Right lobe of liver (tissue), 6 donors: ENCODE measurements at regions not wholly inside any gene's neighbourhood (a gene's known extent, or its start where the extent isn't known, plus 50 kb on each side); places are given as distances from the start of the nearest gene placed in this dataset.

ENCODE experiments used
- ATAC-seq, 4 donors: fragments of 200-7000 bp; cut with Tn5 transposase; one replicate each; pipeline ENCODE4 v1.9.1; 2020; ENCODE audit warnings: mild to moderate bottlenecking in 4 of 4, moderate library complexity in 4 of 4
- DNase-seq, 3 donors: peaks; one replicate each; pipeline ENCODE4 v3.0.0-alpha.2; 2020
- H3K27ac ChIP-seq, 3 donors: fragments of 200-600 bp; one replicate each; pipeline ENCODE4 v1.8.0; 2022
- H3K27me3 ChIP-seq, 2 donors: fragments of 200-600 bp; one replicate each; pipeline ENCODE4 v1.8.0; 2022
- H3K36me3 ChIP-seq, 4 donors: fragments of 200-600 bp; sonication (generic) in 1 of 4; one replicate each; pipeline versions ENCODE4 v1.5.1 to v1.8.0; 2017 to 2022; ENCODE audit warnings: control low read depth in 1 of 4
- H3K4me1 ChIP-seq, 4 donors: fragments of 200-600 bp; sonication (generic) in 1 of 4; one replicate each; pipeline versions ENCODE4 v1.5.1 to v1.8.0; 2017 to 2022; ENCODE audit warnings: control low read depth in 1 of 4
- H3K4me3 ChIP-seq, 3 donors: fragments of 200-600 bp; one replicate each; pipeline ENCODE4 v1.8.0; 2022
- H3K9me3 ChIP-seq, 4 donors: fragments of 200-600 bp; sonication (generic) in 1 of 4; one replicate each; pipeline versions ENCODE4 v1.5.1 to v1.8.0; 2017 to 2022; ENCODE audit warnings: control low read depth in 1 of 4
- CTCF ChIP-seq, 4 donors: fragments of 200-600 bp in 3 of 4; fragments of 450-650 bp in 1 of 4; IDR thresholded peaks; one replicate each; pipeline versions ENCODE4 v1.5.1 to v1.8.0; 2016 to 2022; ENCODE audit warnings: antibody characterized with exemption in 4 of 4, mild to moderate bottlenecking in 2 of 4
- POLR2A ChIP-seq: fragments of 450-650 bp; IDR thresholded peaks from one replicate; pipeline ENCODE4 v1.6.1; 2017; ENCODE audit warnings: antibody characterized with exemption, mild to moderate bottlenecking
- WGBS: methylation state at CpG from one replicate; pipeline ENCODE4 v1.1.6; 2018; ENCODE audit warnings: low coverage, low lambda C conversion rate; ENCODE audit not compliant: insufficient coverage; ENCODE audit errors: missing lambda C conversion rate; 5-methylcytosine and 5-hydroxymethylcytosine counted together
- intact Hi-C, 2 donors: fragments of 100-400 bp; cut with DNase I; formaldehyde crosslinking; loops; one replicate each; pipeline versions ENCODE4 v1.11.2 to v1.14.1; 2022
- donor health status: DM: no; HTN: yes; CAD: no.
- donor health status: DM: no; HTN: no; CAD: no.
- donor health status: DM: no; HTN: no; CAD: no.
- donor health status: DM: no; HTN: yes; CAD: no.
- donor health status: DM: no; HTN: yes; CAD: no.

GRCh38 chr20:61045876-61046585 is 206.0 kb upstream of the CDH4 start:
- no peak overlapping the region for H3K4me3 ChIP-seq

GRCh38 chr20:61046721-61047351 is 205.2 kb upstream of the CDH4 start:
- intact Hi-C loops = no loop called here
- no peak overlapping the region for H3K4me3 ChIP-seq
- ATAC-seq (no peak), DNase-seq (no peak)
- H3K36me3 ChIP-seq = no peaks in the 10 kb centered on the region
- TF ChIP-seq POLR2A (no peak), CTCF (IDR thresholded peaks at IDR 0.05) (no peak)
- no peaks in the 10 kb centered on the region for H3K9me3 ChIP-seq
- WGBS = 58% methylated on average over 2 of the region's 9 CpGs
- H3K4me1 ChIP-seq = no peaks in the 10 kb centered on the region
- no peak overlapping the region for H3K27ac ChIP-seq
- H3K27me3 ChIP-seq = no peaks in the 10 kb centered on the region

More at GRCh38 chr20:61045876-61046585, 206.0 kb upstream of the CDH4 start:
- DNase-seq = no peak
- intact Hi-C loops = no loop called here
- no peak for ATAC-seq
- Histone ChIP-seq H3K36me3 (no peaks in the 10 kb centered on the region), H3K4me1 (no peaks in the 10 kb centered on the region), H3K27me3 (no peaks in the 10 kb centered on the region), H3K9me3 (no peaks in the 10 kb centered on the region), H3K27ac (no peak overlapping the region)
- WGBS = 18% methylated on average over 2 of the region's 3 CpGs
- no peak for TF ChIP-seq CTCF (IDR thresholded peaks at IDR 0.05)
- TF ChIP-seq POLR2A = no peak

GRCh38 chr20:61047515-61047914 is 204.5 kb upstream of the CDH4 start:
- Histone ChIP-seq H3K27ac (no peak overlapping the region), H3K36me3 (no peaks in the 10 kb centered on the region), H3K9me3 (no peaks in the 10 kb centered on the region), H3K27me3 (no peaks in the 10 kb centered on the region), H3K4me1 (no peaks in the 10 kb centered on the region), H3K4me3 (no peak overlapping the region)
- intact Hi-C loops = no loop called here
- WGBS = 45% methylated on average over 2 of the region's 4 CpGs
- no peak for TF ChIP-seq POLR2A
- no peak for TF ChIP-seq CTCF (IDR thresholded peaks at IDR 0.05)
- ATAC-seq (no peak), DNase-seq (no peak)

GRCh38 chr20:61048302-61048701 is 203.8 kb upstream of the CDH4 start:
- DNase-seq (no peak), ATAC-seq (no peak)
- TF ChIP-seq CTCF (IDR thresholded peaks at IDR 0.05) (no peak), POLR2A (no peak)
- no peaks in the 10 kb centered on the region for H3K27me3 ChIP-seq
- no peaks in the 10 kb centered on the region for H3K9me3 ChIP-seq
- H3K4me1 ChIP-seq = no peaks in the 10 kb centered on the region
- no peak overlapping the region for H3K4me3 ChIP-seq
- H3K27ac ChIP-seq = no peak overlapping the region
- WGBS = 39% methylated on average over 1 of the region's 2 CpGs
- intact Hi-C loops = no loop called here
- H3K36me3 ChIP-seq = no peaks in the 10 kb centered on the region
